ENCODE measurements at regions not wholly inside any gene's neighbourhood (a gene's known extent, or its start where the extent isn't known, plus 50 kb on each side); places are given as distances from the start of the nearest gene placed in this dataset.

GRCh38 chr1:70899735-70900134 lies 147.9 kb downstream of the PTGER3 start:
- Mint-ChIP-seq H3K4me1 (ENCODE audit: low read depth) (peaks cover 16% of the 10 kb centered on the region), H3K27ac (no peak overlapping the region), H3K36me3 (ENCODE audit: low read depth) (no peaks in the 10 kb centered on the region), H3K4me3 (no peak overlapping the region), H3K27me3 (ENCODE audit: insufficient read depth) (no peaks in the 10 kb centered on the region), H3K9me3 (no peaks in the 10 kb centered on the region)
- DNase-seq (ENCODE audit: low spot score): no peak
- intact Hi-C loops (cut with micrococcal nuclease): loop anchor here (5.0 kb wide), 1 partner anchor 212 kb away; no protein-coding TSS in a partner anchor

- no peak overlapping the region for H3K27ac Mint-ChIP-seq
Observed at GRCh38 chr1:70902211-70902610, 145.4 kb downstream of the PTGER3 start.

GRCh38 chr1:70906800-70907199 lies 140.8 kb downstream of the PTGER3 start:
- Mint-ChIP-seq H3K4me1 (ENCODE audit: low read depth) (peaks cover 15% of the 10 kb centered on the region), H3K27ac (no peak overlapping the region), H3K27me3 (ENCODE audit: insufficient read depth) (peaks cover 1% of the 10 kb centered on the region), H3K9me3 (peaks cover 7% of the 10 kb centered on the region), H3K36me3 (ENCODE audit: low read depth) (no peaks in the 10 kb centered on the region), H3K4me3 (no peak overlapping the region)
- no peak for DNase-seq (ENCODE audit: low spot score)
- intact Hi-C loops (cut with micrococcal nuclease): no loop called here

More at GRCh38 chr1:70902211-70902610, 145.4 kb downstream of the PTGER3 start:
- H3K27me3 Mint-ChIP-seq (ENCODE audit: insufficient read depth): peaks cover 1% of the 10 kb centered on the region
- DNase-seq (ENCODE audit: low spot score): no peak
- no peak overlapping the region for H3K4me3 Mint-ChIP-seq
- H3K4me1 Mint-ChIP-seq (ENCODE audit: low read depth): no peaks in the 10 kb centered on the region
- peaks cover 3% of the 10 kb centered on the region for H3K9me3 Mint-ChIP-seq
- no peaks in the 10 kb centered on the region for H3K36me3 Mint-ChIP-seq (ENCODE audit: low read depth)
- intact Hi-C loops (cut with micrococcal nuclease): no loop called here

- Mint-ChIP-seq H3K36me3 (ENCODE audit: low read depth) (no peaks in the 10 kb centered on the region), H3K4me1 (ENCODE audit: low read depth) (peaks cover 15% of the 10 kb centered on the region), H3K27ac (no peak overlapping the region), H3K4me3 (no peak overlapping the region), H3K9me3 (peaks cover 7% of the 10 kb centered on the region), H3K27me3 (ENCODE audit: insufficient read depth) (peaks cover 1% of the 10 kb centered on the region)
- DNase-seq (ENCODE audit: low spot score): no peak
- intact Hi-C loops (cut with micrococcal nuclease): no loop called here
Observed at GRCh38 chr1:70907563-70908310, 139.9 kb downstream of the PTGER3 start.

GRCh38 chr1:70909262-70909822 lies 138.3 kb downstream of the PTGER3 start:
- Mint-ChIP-seq H3K4me3 (no peak overlapping the region), H3K27me3 (ENCODE audit: insufficient read depth) (peaks cover 1% of the 10 kb centered on the region), H3K27ac (peak overlapping the region; percentile 55)

GRCh38 chr1:70910013-70910412 lies 137.6 kb downstream of the PTGER3 start:
- intact Hi-C loops (cut with micrococcal nuclease): no loop called here
- Mint-ChIP-seq H3K27me3 (ENCODE audit: insufficient read depth) (peaks cover 1% of the 10 kb centered on the region), H3K27ac (peak overlapping the region; percentile 80), H3K9me3 (peaks cover 7% of the 10 kb centered on the region), H3K4me1 (ENCODE audit: low read depth) (peaks cover 15% of the 10 kb centered on the region), H3K4me3 (no peak overlapping the region), H3K36me3 (ENCODE audit: low read depth) (no peaks in the 10 kb centered on the region)
- peak; percentile 2 for DNase-seq (ENCODE audit: low spot score)

More at GRCh38 chr1:70909262-70909822, 138.3 kb downstream of the PTGER3 start:
- no peak for DNase-seq (ENCODE audit: low spot score)
- Mint-ChIP-seq H3K9me3 (peaks cover 7% of the 10 kb centered on the region), H3K4me1 (ENCODE audit: low read depth) (peaks cover 15% of the 10 kb centered on the region), H3K36me3 (ENCODE audit: low read depth) (no peaks in the 10 kb centered on the region)
- intact Hi-C loops (cut with micrococcal nuclease): no loop called here

- intact Hi-C loops (cut with micrococcal nuclease): no loop called here
- no peaks in the 10 kb centered on the region for H3K36me3 Mint-ChIP-seq (ENCODE audit: low read depth)
- peaks cover 1% of the 10 kb centered on the region for H3K27me3 Mint-ChIP-seq (ENCODE audit: insufficient read depth)
- DNase-seq (ENCODE audit: low spot score): no peak
- H3K9me3 Mint-ChIP-seq: peaks cover 4% of the 10 kb centered on the region
- no peak overlapping the region for H3K4me3 Mint-ChIP-seq
- peaks cover 29% of the 10 kb centered on the region for H3K4me1 Mint-ChIP-seq (ENCODE audit: low read depth)
- no peak overlapping the region for H3K27ac Mint-ChIP-seq
Observed at GRCh38 chr1:70911861-70912260, 135.8 kb downstream of the PTGER3 start.

GRCh38 chr1:70914224-70914623 lies 133.4 kb downstream of the PTGER3 start:
- Mint-ChIP-seq H3K4me3 (no peak overlapping the region), H3K27ac (no peak overlapping the region), H3K4me1 (ENCODE audit: low read depth) (peaks cover 22% of the 10 kb centered on the region), H3K36me3 (ENCODE audit: low read depth) (no peaks in the 10 kb centered on the region), H3K9me3 (peaks cover 4% of the 10 kb centered on the region), H3K27me3 (ENCODE audit: insufficient read depth) (no peaks in the 10 kb centered on the region)
- no peak for DNase-seq (ENCODE audit: low spot score)
- intact Hi-C loops (cut with micrococcal nuclease): no loop called here

GRCh38 chr1:70915258-70916033 lies 132.2 kb downstream of the PTGER3 start:
- intact Hi-C loops (cut with micrococcal nuclease): loop anchor here (5.0 kb wide), 1 partner anchor 132 kb away; the partner anchor contains the start of gene PTGER3
- peak overlapping the region; percentile 32 for H3K4me3 Mint-ChIP-seq
- H3K36me3 Mint-ChIP-seq (ENCODE audit: low read depth): no peaks in the 10 kb centered on the region
- peaks cover 14% of the 10 kb centered on the region for H3K4me1 Mint-ChIP-seq (ENCODE audit: low read depth)
- no peaks in the 10 kb centered on the region for H3K27me3 Mint-ChIP-seq (ENCODE audit: insufficient read depth)
- no peak for DNase-seq (ENCODE audit: low spot score)
- peaks cover 7% of the 10 kb centered on the region for H3K9me3 Mint-ChIP-seq
- H3K27ac Mint-ChIP-seq: peak overlapping the region; percentile 79

GRCh38 chr1:70916034-70916427 lies 131.6 kb downstream of the PTGER3 start:
- intact Hi-C loops (cut with micrococcal nuclease): loop anchor here (5.0 kb wide), 1 partner anchor 131 kb away; the partner anchor contains the start of gene PTGER3
- DNase-seq (ENCODE audit: low spot score): no peak
- Mint-ChIP-seq H3K36me3 (ENCODE audit: low read depth) (no peaks in the 10 kb centered on the region), H3K27ac (peak overlapping the region; percentile 61), H3K4me1 (ENCODE audit: low read depth) (peaks cover 14% of the 10 kb centered on the region), H3K9me3 (peaks cover 12% of the 10 kb centered on the region), H3K27me3 (ENCODE audit: insufficient read depth) (no peaks in the 10 kb centered on the region), H3K4me3 (peak overlapping the region; percentile 32)

GRCh38 chr1:70919706-70920323 lies 127.8 kb downstream of the PTGER3 start:
- H3K36me3 Mint-ChIP-seq (ENCODE audit: low read depth): no peaks in the 10 kb centered on the region
- intact Hi-C loops (cut with micrococcal nuclease): loop anchor here (5.0 kb wide), 1 partner anchor 127 kb away; the partner anchor contains the start of gene PTGER3
- peaks cover 14% of the 10 kb centered on the region for H3K4me1 Mint-ChIP-seq (ENCODE audit: low read depth)
- no peak for DNase-seq (ENCODE audit: low spot score)
- H3K27ac Mint-ChIP-seq: no peak overlapping the region
- H3K4me3 Mint-ChIP-seq: no peak overlapping the region
- no peaks in the 10 kb centered on the region for H3K27me3 Mint-ChIP-seq (ENCODE audit: insufficient read depth)
- peaks cover 25% of the 10 kb centered on the region for H3K9me3 Mint-ChIP-seq
